H1 (cell line): ENCODE measurements at regions not wholly inside any gene's neighbourhood (a gene's known extent, or its start where the extent isn't known, plus 50 kb on each side); places are given as distances from the start of the nearest gene placed in this dataset.
"Not testable (repeated sequence)": the region's sequence is repeated elsewhere in the genome, so short reads cannot be mapped to it uniquely, and the experiment has no call there.

ENCODE experiments used
- CEBPB ChIP-seq: IDR thresholded peaks from 2 replicates; pipeline ENCODE4 v1.6.1; 2012; ENCODE audit warnings: low read depth, low read length
- CHD2 ChIP-seq: IDR thresholded peaks from 2 replicates; pipeline ENCODE4 v1.6.1; 2012; ENCODE audit warnings: low read length, improper control_type of control experiment
- CTCF ChIP-seq, 3 experiments: IDR thresholded peaks; 1 replicate in 2 of 3; 2 replicates in 1 of 3; pipeline versions ENCODE4 v1.5.1 to v1.6.1; 2011; ENCODE audit warnings: low read length in 3 of 3, mild to moderate bottlenecking in 3 of 3, inconsistent platforms in 2 of 3, low read depth in 1 of 3, moderate library complexity in 1 of 3; ENCODE audit not compliant: insufficient read depth in 1 of 3; ENCODE audit errors: control extremely low read depth in 1 of 3
- EP300 ChIP-seq, 2 experiments: IDR thresholded peaks; 1 replicate in 1 of 2; 2 replicates in 1 of 2; pipeline ENCODE4 v1.6.1; 2011 to 2012; ENCODE audit warnings: low read depth in 2 of 2, low read length in 2 of 2, mild to moderate bottlenecking in 2 of 2, borderline replicate concordance in 1 of 2, inconsistent platforms in 1 of 2, moderate library complexity in 1 of 2
- EZH2 ChIP-seq: fragments of 200-600 bp; sonication (generic); IDR thresholded peaks from 2 replicates; pipeline ENCODE4 v1.7.1; 2012; ENCODE audit warnings: low read depth, mild to moderate bottlenecking, moderate library complexity, low read length, inconsistent platforms; ENCODE audit not compliant: severe bottlenecking
- HDAC2 ChIP-seq, 2 experiments: fragments of 300-600 bp in 1 of 2; sonication (generic) in 1 of 2; IDR thresholded peaks; 2 replicates each; pipeline ENCODE4 v1.6.1; 2011 to 2012; ENCODE audit warnings: low read depth in 2 of 2, low read length in 2 of 2, mild to moderate bottlenecking in 2 of 2, moderate library complexity in 2 of 2, borderline replicate concordance in 1 of 2, inconsistent platforms in 1 of 2
- KDM1A ChIP-seq: fragments of 200-600, 300-600 bp; sonication (generic); IDR thresholded peaks from 2 replicates; pipeline ENCODE4 v1.7.1; 2016; ENCODE audit warnings: mild to moderate bottlenecking, low read length, borderline replicate concordance
- POLR2A ChIP-seq, 2 experiments: IDR thresholded peaks; 1 replicate in 1 of 2; 2 replicates in 1 of 2; pipeline ENCODE4 v1.6.1; 2011; ENCODE audit warnings: low read depth in 2 of 2, low read length in 2 of 2, mild to moderate bottlenecking in 2 of 2; ENCODE audit errors: control extremely low read depth in 1 of 2
- TCF12 ChIP-seq: IDR thresholded peaks from 2 replicates; pipeline ENCODE4 v1.6.1; 2011; ENCODE audit warnings: low read depth, mild to moderate bottlenecking, low read length
- ZNF274 ChIP-seq: IDR thresholded peaks from 2 replicates; pipeline ENCODE4 v1.7.0; 2012; ENCODE audit warnings: low read length, borderline replicate concordance; ENCODE audit errors: extremely low read depth

- not testable (repeated sequence) for TF ChIP-seq KDM1A; CTCF (IDR thresholded peaks at IDR 0.05; ENCODE audit: control extremely low read depth in 1 of 3, insufficient read depth in 1 of 3, low read depth in 1 of 3, low read length in 3 of 3); CHD2; EZH2; POLR2A (IDR thresholded peaks at IDR 0.05; ENCODE audit: control extremely low read depth in 1 of 2, low read depth in 2 of 2, low read length in 2 of 2); ZNF274; HDAC2 (IDR thresholded peaks at IDR 0.05; ENCODE audit: borderline replicate concordance in 1 of 2, low read depth in 2 of 2, low read length in 2 of 2); TCF12; CEBPB; EP300 (IDR thresholded peaks at IDR 0.05; ENCODE audit: borderline replicate concordance in 1 of 2, low read depth in 2 of 2, low read length in 2 of 2)
These were observed 1398.6 kb upstream of the PCDH10 start for GRCh38 chr4:131750469-131750868.
